ENCODE measurements at regions not wholly inside any gene's neighbourhood (a gene's known extent, or its start where the extent isn't known, plus 50 kb on each side); places are given as distances from the start of the nearest gene placed in this dataset.

DNA sequence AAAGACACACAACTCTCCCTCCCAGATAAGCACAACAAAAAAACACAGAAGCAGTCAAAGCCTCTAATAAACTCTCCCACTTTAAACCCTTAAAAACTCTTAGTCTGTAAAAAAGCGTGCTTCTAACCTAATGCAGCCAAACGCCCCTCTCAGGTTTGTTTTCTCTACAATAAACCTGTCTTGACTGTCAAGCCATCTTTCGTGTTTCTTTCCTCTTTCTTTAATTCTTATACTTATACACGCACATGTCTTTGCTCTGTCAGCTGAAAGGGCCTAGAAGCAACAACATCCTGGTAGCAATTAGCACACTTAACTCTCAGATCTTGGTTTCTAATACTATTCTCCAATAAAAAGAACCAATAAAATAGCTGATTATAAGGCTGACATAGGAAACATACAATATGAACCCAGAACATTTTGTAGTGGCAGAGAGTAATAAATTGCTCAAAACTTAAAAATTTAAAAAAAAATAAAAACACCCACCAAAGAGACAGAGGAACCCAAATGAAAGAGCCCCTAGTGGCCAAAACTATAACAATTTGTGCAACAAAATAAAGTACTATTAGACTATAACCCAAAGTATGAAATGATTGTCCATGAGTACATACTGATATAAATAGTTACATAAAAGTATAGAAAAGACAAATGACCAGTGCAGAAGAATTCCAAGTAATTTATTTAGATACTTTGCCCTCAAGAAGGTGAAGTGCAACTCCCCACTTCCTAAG is 440.4 kb upstream of the ADGRL3 start:
- no peak overlapping the region for H2AFZ ChIP-seq
- H3K4me2 ChIP-seq: no peak overlapping the region
- no peaks in the 10 kb centered on the region for H3K79me2 ChIP-seq
- 81% methylated on average over 4 of the region's 4 CpGs for WGBS (ENCODE audit: low lambda C conversion rate, missing lambda C conversion rate)
- no peak overlapping the region for H3K4me3 ChIP-seq
- H3K36me3 ChIP-seq (replicated peaks; ENCODE audit: insufficient read depth, low read depth): no peaks in the 10 kb centered on the region
- no peaks in the 10 kb centered on the region for H3K4me1 ChIP-seq (ENCODE audit: insufficient read depth)
- H3K27me3 ChIP-seq: no peaks in the 10 kb centered on the region
- TF ChIP-seq EZH2phosphoT487 (IDR thresholded peaks at IDR 0.05; ENCODE audit: low read depth, severe bottlenecking, unreplicated experiment): no peak
- TF ChIP-seq EZH2 (IDR thresholded peaks at IDR 0.05; ENCODE audit: borderline replicate concordance): no peak
- TF ChIP-seq CTCF (IDR thresholded peaks at IDR 0.05; ENCODE audit: poor library complexity): no peak
- no peak for DNase-seq (ENCODE audit: low spot score)
- no peaks in the 10 kb centered on the region for H3K9me2 ChIP-seq (replicated peaks; ENCODE audit: insufficient read depth)
- H3K27ac ChIP-seq: no peak overlapping the region
- H3K9me3 ChIP-seq (ENCODE audit: low read depth): no peaks in the 10 kb centered on the region
- H4K20me1 ChIP-seq (ENCODE audit: insufficient read depth, poor library complexity, severe bottlenecking): no peaks in the 10 kb centered on the region

DNA sequence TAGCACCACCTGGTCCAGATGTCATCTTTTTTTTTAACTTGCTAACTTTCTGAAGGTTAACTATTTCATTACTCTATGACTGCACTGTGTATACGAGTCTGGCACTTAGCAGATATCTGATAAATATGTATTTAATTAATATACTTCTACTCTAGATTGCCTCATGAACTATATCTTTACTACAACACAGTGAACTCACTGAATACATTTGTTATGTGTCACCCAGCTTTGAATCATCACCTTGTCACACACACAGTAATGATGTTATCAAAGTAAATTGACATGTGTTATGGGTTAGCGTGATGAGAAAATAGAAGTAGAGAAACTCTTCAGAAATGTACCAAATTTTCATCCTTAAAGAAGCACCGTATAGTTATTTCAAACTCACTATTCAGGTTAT is 419.3 kb upstream of the ADGRL3 start:
- H2AFZ ChIP-seq: no peak overlapping the region
- H3K79me2 ChIP-seq: no peaks in the 10 kb centered on the region
- no peaks in the 10 kb centered on the region for H3K9me2 ChIP-seq (replicated peaks; ENCODE audit: insufficient read depth)
- no peaks in the 10 kb centered on the region for H3K9me3 ChIP-seq (ENCODE audit: low read depth)
- H3K36me3 ChIP-seq (replicated peaks; ENCODE audit: insufficient read depth, low read depth): no peaks in the 10 kb centered on the region
- H3K4me3 ChIP-seq: no peak overlapping the region
- H3K27ac ChIP-seq: no peak overlapping the region
- 83% methylated on average over 3 of the region's 3 CpGs for WGBS (ENCODE audit: low lambda C conversion rate, missing lambda C conversion rate)
- no peaks in the 10 kb centered on the region for H4K20me1 ChIP-seq (ENCODE audit: insufficient read depth, poor library complexity, severe bottlenecking)
- TF ChIP-seq EZH2phosphoT487 (IDR thresholded peaks at IDR 0.05; ENCODE audit: low read depth, severe bottlenecking, unreplicated experiment) (no peak), CTCF (IDR thresholded peaks at IDR 0.05; ENCODE audit: poor library complexity) (no peak), EZH2 (IDR thresholded peaks at IDR 0.05; ENCODE audit: borderline replicate concordance) (no peak)
- no peak overlapping the region for H3K4me2 ChIP-seq
- DNase-seq (ENCODE audit: low spot score): no peak
- no peaks in the 10 kb centered on the region for H3K4me1 ChIP-seq (ENCODE audit: insufficient read depth)
- H3K27me3 ChIP-seq: no peaks in the 10 kb centered on the region

DNA sequence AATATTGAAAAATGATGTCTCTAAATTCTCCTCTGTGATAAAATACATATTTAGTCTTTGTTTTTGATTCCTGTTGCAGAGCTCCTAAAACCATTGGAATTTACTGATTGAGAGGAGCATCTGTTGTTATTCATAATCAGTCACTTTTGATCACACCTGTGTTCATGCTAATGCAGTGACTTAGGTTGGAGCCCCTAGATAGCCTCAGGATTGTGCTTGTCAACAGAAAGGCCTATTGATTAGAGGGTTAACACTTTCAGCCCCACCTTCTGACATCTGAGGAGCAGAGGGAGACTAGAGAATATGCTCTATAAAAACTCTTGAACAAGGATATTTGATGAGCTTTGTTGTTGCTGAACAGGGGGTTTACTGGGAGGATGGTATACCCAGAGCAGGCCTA is 409.5 kb upstream of the ADGRL3 start:
- Histone ChIP-seq H3K27me3 (no peaks in the 10 kb centered on the region), H4K20me1 (ENCODE audit: insufficient read depth, poor library complexity, severe bottlenecking) (no peaks in the 10 kb centered on the region), H3K9me2 (replicated peaks; ENCODE audit: insufficient read depth) (no peaks in the 10 kb centered on the region), H3K4me1 (ENCODE audit: insufficient read depth) (no peaks in the 10 kb centered on the region), H3K36me3 (replicated peaks; ENCODE audit: insufficient read depth, low read depth) (no peaks in the 10 kb centered on the region), H3K4me2 (no peak overlapping the region), H3K27ac (no peak overlapping the region), H3K9me3 (ENCODE audit: low read depth) (no peaks in the 10 kb centered on the region), H3K79me2 (no peaks in the 10 kb centered on the region), H2AFZ (no peak overlapping the region), H3K4me3 (no peak overlapping the region)
- no peak for TF ChIP-seq EZH2 (IDR thresholded peaks at IDR 0.05; ENCODE audit: borderline replicate concordance)
- no peak for TF ChIP-seq CTCF (IDR thresholded peaks at IDR 0.05; ENCODE audit: poor library complexity)
- TF ChIP-seq EZH2phosphoT487 (IDR thresholded peaks at IDR 0.05; ENCODE audit: low read depth, severe bottlenecking, unreplicated experiment): no peak
- DNase-seq (ENCODE audit: low spot score): no peak

All from hepatocyte (in vitro differentiated cells).